GM23338 (cell line): ENCODE measurements at regions not wholly inside any gene's neighbourhood (a gene's known extent, or its start where the extent isn't known, plus 50 kb on each side); places are given as distances from the start of the nearest gene placed in this dataset.

Experiments
- ATAC-seq: fragments of 200-7000 bp; cut with Tn5 transposase; 3 replicates; pipeline ENCODE4 v1.9.1; 2020
- DNase-seq: peaks from one replicate; pipeline ENCODE4 v3.0.0-alpha.2; 2015; ENCODE audit warnings: low spot score
- H2AFZ ChIP-seq: fragments of 200-600 bp; sonication (generic); 2 replicates; pipeline ENCODE4 v1.8.0; 2016; ENCODE audit warnings: antibody characterized with exemption, mild to moderate bottlenecking, moderate library complexity
- H3F3A ChIP-seq: fragments of 200-600 bp; sonication (generic); replicated peaks from 2 replicates; pipeline ENCODE4 v1.8.0; 2017; ENCODE audit warnings: antibody characterized with exemption, mixed run types, low read depth
- H3K27ac ChIP-seq: fragments of 200-600 bp; sonication (generic); 2 replicates; pipeline ENCODE4 v1.6.1; 2016; ENCODE audit warnings: low read depth
- H3K27me3 ChIP-seq: fragments of 200-600 bp; sonication (generic); 2 replicates; pipeline ENCODE4 v1.8.0; 2016; ENCODE audit warnings: mild to moderate bottlenecking, mixed run types, moderate library complexity; ENCODE audit not compliant: insufficient read depth
- H3K36me3 ChIP-seq: fragments of 200-600 bp; sonication (generic); 2 replicates; pipeline ENCODE4 v1.8.0; 2016; ENCODE audit warnings: mild to moderate bottlenecking; ENCODE audit not compliant: insufficient read depth
- H3K4me1 ChIP-seq: fragments of 200-600 bp; sonication (generic); 2 replicates; pipeline ENCODE4 v1.8.0; 2016; ENCODE audit warnings: mild to moderate bottlenecking, moderate library complexity; ENCODE audit not compliant: insufficient read depth
- H3K4me2 ChIP-seq: fragments of 200-600 bp; sonication (generic); 2 replicates; pipeline ENCODE4 v1.7.1; 2017; ENCODE audit warnings: mixed run types
- H3K4me3 ChIP-seq: fragments of 200-600 bp; sonication (generic); 2 replicates; pipeline ENCODE4 v1.6.1; 2016; ENCODE audit warnings: mixed run types
- H3K79me2 ChIP-seq: fragments of 200-600 bp; sonication (generic); replicated peaks from 2 replicates; pipeline ENCODE4 v1.8.0; 2017; ENCODE audit warnings: mild to moderate bottlenecking; ENCODE audit not compliant: insufficient read depth
- H3K9me2 ChIP-seq: fragments of 200-600 bp; sonication (generic); 2 replicates; pipeline ENCODE4 v1.8.0; 2017; ENCODE audit not compliant: insufficient read depth
- H4K20me1 ChIP-seq: fragments of 200-600 bp; sonication (generic); replicated peaks from 2 replicates; pipeline ENCODE4 v1.8.0; 2017; ENCODE audit warnings: mild to moderate bottlenecking; ENCODE audit not compliant: insufficient read depth
- H3K27ac Mint-ChIP-seq: 2 replicates; pipeline ENCODE4 v1.8.0; 2020; ENCODE audit warnings: inconsistent platforms, mild to moderate bottlenecking, moderate library complexity, mixed read lengths
- H3K27me3 Mint-ChIP-seq: 3 replicates; pipeline ENCODE4 v1.8.0; 2022; ENCODE audit warnings: low read depth, mild to moderate bottlenecking, moderate library complexity, mixed read lengths, inconsistent platforms; ENCODE audit not compliant: insufficient read depth, poor library complexity
- H3K36me3 Mint-ChIP-seq: 3 replicates; pipeline ENCODE4 v1.8.0; 2021; ENCODE audit warnings: low read depth, mild to moderate bottlenecking, inconsistent platforms, moderate library complexity, mixed read lengths
- H3K4me1 Mint-ChIP-seq: 3 replicates; pipeline ENCODE4 v1.8.0; 2020; ENCODE audit warnings: mild to moderate bottlenecking, inconsistent platforms, mixed read lengths
- H3K4me3 Mint-ChIP-seq: 3 replicates; pipeline ENCODE4 v1.8.0; 2021; ENCODE audit warnings: moderate library complexity, mild to moderate bottlenecking, inconsistent platforms, mixed read lengths
- H3K9me3 Mint-ChIP-seq: 3 replicates; pipeline ENCODE4 v1.8.0; 2020; ENCODE audit warnings: moderate library complexity, mild to moderate bottlenecking, inconsistent platforms, mixed read lengths
- EZH2 ChIP-seq: fragments of 200-600 bp; sonication (generic); IDR thresholded peaks from one replicate; pipeline ENCODE4 v1.8.0; 2017; ENCODE audit warnings: antibody characterized with exemption, mild to moderate bottlenecking, low read depth; ENCODE audit not compliant: unreplicated experiment
- JUNB ChIP-seq: IDR thresholded peaks from one replicate; pipeline ENCODE4 v1.6.1; 2016; ENCODE audit warnings: antibody characterized with exemption; ENCODE audit not compliant: unreplicated experiment
- POLR2AphosphoS5 ChIP-seq: IDR thresholded peaks from 2 replicates; pipeline ENCODE4 v1.6.1; 2016; ENCODE audit warnings: antibody characterized with exemption, low read depth
- ZNF114 ChIP-seq: fragments of 250-450 bp; sonication (Bioruptor Pico); IDR thresholded peaks from 2 replicates; pipeline ENCODE4 v1.5.0; 2020; ENCODE audit warnings: mild to moderate bottlenecking, moderate library complexity
- ZNF331 ChIP-seq: fragments of 250-450 bp; sonication (Bioruptor Pico); IDR thresholded peaks from 2 replicates; pipeline ENCODE4 v1.5.0; 2020; ENCODE audit warnings: low read depth, mild to moderate bottlenecking, moderate library complexity
- TF ChIP-seq, protein P1 (sequence below): IDR thresholded peaks from 2 replicates; pipeline ENCODE4 v1.6.1; 2016; ENCODE audit warnings: antibody characterized with exemption
- TF ChIP-seq, protein P2 (sequence below): fragments of 250-450 bp; sonication (Bioruptor Pico); IDR thresholded peaks from 2 replicates; pipeline ENCODE4 v1.5.0; 2020; ENCODE audit warnings: mild to moderate bottlenecking, moderate library complexity
- TF ChIP-seq, protein P3 (sequence below): IDR thresholded peaks from one replicate; pipeline ENCODE4 v1.6.1; 2018; ENCODE audit warnings: antibody characterized with exemption; ENCODE audit not compliant: unreplicated experiment

- Mint-ChIP-seq H3K36me3 (no peaks in the 10 kb centered on the region), H3K4me3 (no peak overlapping the region), H3K4me1 (no peaks in the 10 kb centered on the region), H3K27ac (no peak overlapping the region), H3K9me3 (no peaks in the 10 kb centered on the region), H3K27me3 (no peaks in the 10 kb centered on the region)
- no peaks in the 10 kb centered on the region for H3K36me3 ChIP-seq
- H2AFZ ChIP-seq: no peak overlapping the region
- H3F3A ChIP-seq: no peaks in the 10 kb centered on the region
- H3K4me1 ChIP-seq: no peaks in the 10 kb centered on the region
- H3K9me2 ChIP-seq: 0 out of 2 replicates have a peak, but pooled peaks cover 5% of the 10 kb centered on the region
- no peaks in the 10 kb centered on the region for H3K27me3 ChIP-seq
- TF ChIP-seq, protein P1, sequence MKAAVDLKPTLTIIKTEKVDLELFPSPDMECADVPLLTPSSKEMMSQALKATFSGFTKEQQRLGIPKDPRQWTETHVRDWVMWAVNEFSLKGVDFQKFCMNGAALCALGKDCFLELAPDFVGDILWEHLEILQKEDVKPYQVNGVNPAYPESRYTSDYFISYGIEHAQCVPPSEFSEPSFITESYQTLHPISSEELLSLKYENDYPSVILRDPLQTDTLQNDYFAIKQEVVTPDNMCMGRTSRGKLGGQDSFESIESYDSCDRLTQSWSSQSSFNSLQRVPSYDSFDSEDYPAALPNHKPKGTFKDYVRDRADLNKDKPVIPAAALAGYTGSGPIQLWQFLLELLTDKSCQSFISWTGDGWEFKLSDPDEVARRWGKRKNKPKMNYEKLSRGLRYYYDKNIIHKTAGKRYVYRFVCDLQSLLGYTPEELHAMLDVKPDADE: no peak
- TF ChIP-seq EZH2 (no peak), ZNF331 (CRISPR knock-in tag) (no peak), POLR2AphosphoS5 (no peak), JUNB (no peak), ZNF114 (no peak)
- TF ChIP-seq, protein P2, sequence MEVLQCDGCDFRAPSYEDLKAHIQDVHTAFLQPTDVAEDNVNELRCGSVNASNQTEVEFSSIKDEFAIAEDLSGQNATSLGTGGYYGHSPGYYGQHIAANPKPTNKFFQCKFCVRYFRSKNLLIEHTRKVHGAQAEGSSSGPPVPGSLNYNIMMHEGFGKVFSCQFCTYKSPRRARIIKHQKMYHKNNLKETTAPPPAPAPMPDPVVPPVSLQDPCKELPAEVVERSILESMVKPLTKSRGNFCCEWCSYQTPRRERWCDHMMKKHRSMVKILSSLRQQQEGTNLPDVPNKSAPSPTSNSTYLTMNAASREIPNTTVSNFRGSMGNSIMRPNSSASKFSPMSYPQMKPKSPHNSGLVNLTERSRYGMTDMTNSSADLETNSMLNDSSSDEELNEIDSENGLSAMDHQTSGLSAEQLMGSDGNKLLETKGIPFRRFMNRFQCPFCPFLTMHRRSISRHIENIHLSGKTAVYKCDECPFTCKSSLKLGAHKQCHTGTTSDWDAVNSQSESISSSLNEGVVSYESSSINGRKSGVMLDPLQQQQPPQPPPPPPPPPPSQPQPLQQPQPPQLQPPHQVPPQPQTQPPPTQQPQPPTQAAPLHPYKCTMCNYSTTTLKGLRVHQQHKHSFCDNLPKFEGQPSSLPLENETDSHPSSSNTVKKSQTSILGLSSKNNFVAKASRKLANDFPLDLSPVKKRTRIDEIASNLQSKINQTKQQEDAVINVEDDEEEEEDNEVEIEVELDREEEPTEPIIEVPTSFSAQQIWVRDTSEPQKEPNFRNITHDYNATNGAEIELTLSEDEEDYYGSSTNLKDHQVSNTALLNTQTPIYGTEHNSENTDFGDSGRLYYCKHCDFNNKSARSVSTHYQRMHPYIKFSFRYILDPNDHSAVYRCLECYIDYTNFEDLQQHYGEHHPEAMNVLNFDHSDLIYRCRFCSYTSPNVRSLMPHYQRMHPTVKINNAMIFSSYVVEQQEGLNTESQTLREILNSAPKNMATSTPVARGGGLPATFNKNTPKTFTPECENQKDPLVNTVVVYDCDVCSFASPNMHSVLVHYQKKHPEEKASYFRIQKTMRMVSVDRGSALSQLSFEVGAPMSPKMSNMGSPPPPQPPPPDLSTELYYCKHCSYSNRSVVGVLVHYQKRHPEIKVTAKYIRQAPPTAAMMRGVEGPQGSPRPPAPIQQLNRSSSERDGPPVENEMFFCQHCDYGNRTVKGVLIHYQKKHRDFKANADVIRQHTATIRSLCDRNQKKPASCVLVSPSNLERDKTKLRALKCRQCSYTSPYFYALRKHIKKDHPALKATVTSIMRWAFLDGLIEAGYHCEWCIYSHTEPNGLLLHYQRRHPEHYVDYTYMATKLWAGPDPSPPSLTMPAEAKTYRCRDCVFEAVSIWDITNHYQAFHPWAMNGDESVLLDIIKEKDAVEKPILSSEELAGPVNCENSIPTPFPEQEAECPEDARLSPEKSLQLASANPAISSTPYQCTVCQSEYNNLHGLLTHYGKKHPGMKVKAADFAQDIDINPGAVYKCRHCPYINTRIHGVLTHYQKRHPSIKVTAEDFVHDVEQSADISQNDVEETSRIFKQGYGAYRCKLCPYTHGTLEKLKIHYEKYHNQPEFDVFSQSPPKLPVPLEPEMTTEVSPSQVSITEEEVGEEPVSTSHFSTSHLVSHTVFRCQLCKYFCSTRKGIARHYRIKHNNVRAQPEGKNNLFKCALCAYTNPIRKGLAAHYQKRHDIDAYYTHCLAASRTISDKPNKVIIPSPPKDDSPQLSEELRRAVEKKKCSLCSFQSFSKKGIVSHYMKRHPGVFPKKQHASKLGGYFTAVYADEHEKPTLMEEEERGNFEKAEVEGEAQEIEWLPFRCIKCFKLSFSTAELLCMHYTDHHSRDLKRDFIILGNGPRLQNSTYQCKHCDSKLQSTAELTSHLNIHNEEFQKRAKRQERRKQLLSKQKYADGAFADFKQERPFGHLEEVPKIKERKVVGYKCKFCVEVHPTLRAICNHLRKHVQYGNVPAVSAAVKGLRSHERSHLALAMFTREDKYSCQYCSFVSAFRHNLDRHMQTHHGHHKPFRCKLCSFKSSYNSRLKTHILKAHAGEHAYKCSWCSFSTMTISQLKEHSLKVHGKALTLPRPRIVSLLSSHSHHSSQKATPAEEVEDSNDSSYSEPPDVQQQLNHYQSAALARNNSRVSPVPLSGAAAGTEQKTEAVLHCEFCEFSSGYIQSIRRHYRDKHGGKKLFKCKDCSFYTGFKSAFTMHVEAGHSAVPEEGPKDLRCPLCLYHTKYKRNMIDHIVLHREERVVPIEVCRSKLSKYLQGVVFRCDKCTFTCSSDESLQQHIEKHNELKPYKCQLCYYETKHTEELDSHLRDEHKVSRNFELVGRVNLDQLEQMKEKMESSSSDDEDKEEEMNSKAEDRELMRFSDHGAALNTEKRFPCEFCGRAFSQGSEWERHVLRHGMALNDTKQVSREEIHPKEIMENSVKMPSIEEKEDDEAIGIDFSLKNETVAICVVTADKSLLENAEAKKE (CRISPR knock-in tag): no peak
- TF ChIP-seq, protein P3, sequence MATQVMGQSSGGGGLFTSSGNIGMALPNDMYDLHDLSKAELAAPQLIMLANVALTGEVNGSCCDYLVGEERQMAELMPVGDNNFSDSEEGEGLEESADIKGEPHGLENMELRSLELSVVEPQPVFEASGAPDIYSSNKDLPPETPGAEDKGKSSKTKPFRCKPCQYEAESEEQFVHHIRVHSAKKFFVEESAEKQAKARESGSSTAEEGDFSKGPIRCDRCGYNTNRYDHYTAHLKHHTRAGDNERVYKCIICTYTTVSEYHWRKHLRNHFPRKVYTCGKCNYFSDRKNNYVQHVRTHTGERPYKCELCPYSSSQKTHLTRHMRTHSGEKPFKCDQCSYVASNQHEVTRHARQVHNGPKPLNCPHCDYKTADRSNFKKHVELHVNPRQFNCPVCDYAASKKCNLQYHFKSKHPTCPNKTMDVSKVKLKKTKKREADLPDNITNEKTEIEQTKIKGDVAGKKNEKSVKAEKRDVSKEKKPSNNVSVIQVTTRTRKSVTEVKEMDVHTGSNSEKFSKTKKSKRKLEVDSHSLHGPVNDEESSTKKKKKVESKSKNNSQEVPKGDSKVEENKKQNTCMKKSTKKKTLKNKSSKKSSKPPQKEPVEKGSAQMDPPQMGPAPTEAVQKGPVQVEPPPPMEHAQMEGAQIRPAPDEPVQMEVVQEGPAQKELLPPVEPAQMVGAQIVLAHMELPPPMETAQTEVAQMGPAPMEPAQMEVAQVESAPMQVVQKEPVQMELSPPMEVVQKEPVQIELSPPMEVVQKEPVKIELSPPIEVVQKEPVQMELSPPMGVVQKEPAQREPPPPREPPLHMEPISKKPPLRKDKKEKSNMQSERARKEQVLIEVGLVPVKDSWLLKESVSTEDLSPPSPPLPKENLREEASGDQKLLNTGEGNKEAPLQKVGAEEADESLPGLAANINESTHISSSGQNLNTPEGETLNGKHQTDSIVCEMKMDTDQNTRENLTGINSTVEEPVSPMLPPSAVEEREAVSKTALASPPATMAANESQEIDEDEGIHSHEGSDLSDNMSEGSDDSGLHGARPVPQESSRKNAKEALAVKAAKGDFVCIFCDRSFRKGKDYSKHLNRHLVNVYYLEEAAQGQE: no peak
- H4K20me1 ChIP-seq: no peaks in the 10 kb centered on the region
- H3K79me2 ChIP-seq: no peaks in the 10 kb centered on the region
- ATAC-seq (no peak), DNase-seq (no peak)
- H3K4me2 ChIP-seq: no peak overlapping the region
- no peak overlapping the region for H3K27ac ChIP-seq
- no peak overlapping the region for H3K4me3 ChIP-seq
Measured at GRCh38 chr4:160319221-160319867, 1216.5 kb downstream of the RAPGEF2 start.
